DND-41 (cell line): ENCODE measurements at regions not wholly inside any gene's neighbourhood (a gene's known extent, or its start where the extent isn't known, plus 50 kb on each side); places are given as distances from the start of the nearest gene placed in this dataset.

Experiments used
- CTCF ChIP-seq: IDR thresholded peaks from 2 replicates; pipeline ENCODE4 v1.5.1; 2012; ENCODE audit warnings: borderline replicate concordance, low read length, moderate library complexity, mild to moderate bottlenecking; ENCODE audit not compliant: poor library complexity, severe bottlenecking; ENCODE audit errors: extremely low read depth
- EZH2 ChIP-seq: IDR thresholded peaks from 3 replicates; pipeline ENCODE4 v1.6.1; 2012; ENCODE audit warnings: borderline replicate concordance, low read depth, mild to moderate bottlenecking, moderate library complexity, low read length, inconsistent platforms; ENCODE audit not compliant: severe bottlenecking

- TF ChIP-seq CTCF (no peak), EZH2 (no peak)
Measured at GRCh38 chr16:66211651-66212050, 154.8 kb upstream of the CDH5 start.
